Naive thymus-derived CD4-positive, alpha-beta T cell (primary cell): ENCODE measurements at regions not wholly inside any gene's neighbourhood (a gene's known extent, or its start where the extent isn't known, plus 50 kb on each side); places are given as distances from the start of the nearest gene placed in this dataset.

Experiments used
- ATAC-seq: fragments of 150-1000 bp; cut with Tn5 transposase; 2 replicates; pipeline ENCODE4 v1.10.0; 2021; ENCODE audit warnings: mild to moderate bottlenecking, moderate library complexity
- CTCF ChIA-PET: fragments of 350-600 bp; sonication (Branson Sonifier 250); formaldehyde crosslinking; loops from one replicate; lab custom pipeline; 2021; ENCODE audit warnings: antibody characterized with exemption; lab: Charles Lee
- POLR2A ChIA-PET: fragments of 350-600 bp; sonication (Branson Sonifier 250); formaldehyde crosslinking; loops from one replicate; lab custom pipeline; 2021; ENCODE audit warnings: antibody characterized with exemption, inconsistent platforms; lab: Charles Lee
- DNase-seq, 9 donors: peaks; one replicate each; pipeline versions ENCODE4 v3.0.0 to v3.0.0-alpha.2; 2020 to 2022; ENCODE audit warnings: mixed read lengths in 1 of 9
- H3K27ac ChIP-seq: one replicate; pipeline ENCODE4 v1.7.0; 2013; ENCODE audit warnings: mild to moderate bottlenecking, low read depth, low read length, moderate library complexity
- H3K27me3 ChIP-seq, 2 donors: one replicate each; pipeline ENCODE4 v1.7.0; 2013; ENCODE audit warnings: low read length in 2 of 2, mild to moderate bottlenecking in 2 of 2, moderate library complexity in 2 of 2; ENCODE audit not compliant: control insufficient read depth in 2 of 2, insufficient read depth in 2 of 2
- H3K36me3 ChIP-seq, 3 experiments: 1 replicate in 2 of 3; 2 replicates in 1 of 3; pipeline ENCODE4 v1.7.0; 2013; ENCODE audit warnings: low read length in 3 of 3, mild to moderate bottlenecking in 3 of 3, moderate library complexity in 1 of 3; ENCODE audit not compliant: insufficient read depth in 3 of 3, control insufficient read depth in 2 of 3
- H3K4me1 ChIP-seq, 2 donors: one replicate each; pipeline ENCODE4 v1.7.0; 2013; ENCODE audit warnings: low read length in 2 of 2, mild to moderate bottlenecking in 2 of 2, moderate library complexity in 1 of 2; ENCODE audit not compliant: control insufficient read depth in 2 of 2, insufficient read depth in 2 of 2
- H3K4me3 ChIP-seq: 2 replicates; pipeline ENCODE4 v1.7.0; 2013; ENCODE audit warnings: mild to moderate bottlenecking, low read length
- H3K9me3 ChIP-seq, 3 experiments: 1 replicate in 2 of 3; 2 replicates in 1 of 3; pipeline ENCODE4 v1.7.0; 2013; ENCODE audit warnings: low read length in 3 of 3; ENCODE audit not compliant: control insufficient read depth in 2 of 3
- H3K27ac Mint-ChIP-seq, 9 donors: one replicate each; pipeline ENCODE4 v1.8.0; 2020 to 2022; ENCODE audit warnings: mixed read lengths in 9 of 9, mild to moderate bottlenecking in 8 of 9, moderate library complexity in 5 of 9, inconsistent platforms in 2 of 9
- H3K27me3 Mint-ChIP-seq, 5 donors: one replicate each; pipeline ENCODE4 v1.8.0; 2021 to 2022; ENCODE audit warnings: mixed read lengths in 5 of 5, mild to moderate bottlenecking in 1 of 5
- H3K36me3 Mint-ChIP-seq, 5 donors: one replicate each; pipeline ENCODE4 v1.8.0; 2020 to 2022; ENCODE audit warnings: mixed read lengths in 5 of 5, mild to moderate bottlenecking in 3 of 5, inconsistent platforms in 1 of 5
- H3K4me1 Mint-ChIP-seq, 7 donors: one replicate each; pipeline ENCODE4 v1.8.0; 2020 to 2022; ENCODE audit warnings: mixed read lengths in 7 of 7, mild to moderate bottlenecking in 3 of 7, inconsistent platforms in 1 of 7
- H3K4me3 Mint-ChIP-seq, 10 donors: one replicate each; pipeline ENCODE4 v1.8.0; 2020 to 2022; ENCODE audit warnings: mild to moderate bottlenecking in 10 of 10, mixed read lengths in 10 of 10, moderate library complexity in 6 of 10, inconsistent platforms in 2 of 10
- H3K9me3 Mint-ChIP-seq, 11 donors: one replicate each; pipeline ENCODE4 v1.8.0; 2020 to 2022; ENCODE audit warnings: mixed read lengths in 11 of 11, mild to moderate bottlenecking in 4 of 11, inconsistent platforms in 1 of 11, moderate library complexity in 1 of 11
- intact Hi-C, 2 donors: fragments of 100-400 bp; cut with micrococcal nuclease; formaldehyde crosslinking; loops; one replicate each; pipeline ENCODE4 v1.15.1; 2023

DNA sequence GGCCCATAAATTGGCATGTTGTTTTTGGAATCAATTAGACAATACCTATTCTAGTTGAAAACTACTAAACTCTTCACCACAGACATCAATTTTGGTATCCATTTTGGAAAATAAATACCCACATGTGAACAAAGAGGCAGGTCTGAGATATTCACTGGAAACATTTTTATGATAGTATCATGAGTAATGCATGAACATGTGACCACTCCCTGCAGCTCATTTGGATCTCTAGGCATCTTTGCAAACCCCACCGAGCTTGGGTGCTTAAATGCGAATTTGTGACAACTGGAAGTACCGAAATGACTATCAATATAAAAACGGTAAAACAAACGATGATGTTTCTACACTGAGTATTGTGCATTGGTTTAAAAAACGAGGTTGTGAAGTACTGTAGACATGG lies 285.2 kb downstream of the IRF8 start:
- Mint-ChIP-seq H3K27ac (no peak overlapping the region), H3K4me3 (no peak overlapping the region), H3K9me3 (no peaks in the 10 kb centered on the region), H3K36me3 (no peaks in the 10 kb centered on the region), H3K4me1 (no peaks in the 10 kb centered on the region), H3K27me3 (peaks cover 0 to 12% (median 2%) of the 10 kb centered on the region in 5 donors)
- no peak for ATAC-seq
- no peak overlapping the region for H3K4me3 ChIP-seq
- no peaks in the 10 kb centered on the region for H3K9me3 ChIP-seq
- no peaks in the 10 kb centered on the region for H3K4me1 ChIP-seq
- H3K27ac ChIP-seq = no peak overlapping the region
- ChIA-PET POLR2A (no interaction called here), CTCF (no interaction called here)
- no peaks in the 10 kb centered on the region for H3K36me3 ChIP-seq
- no peak for DNase-seq
- no peaks in the 10 kb centered on the region for H3K27me3 ChIP-seq
- intact Hi-C loops = no loop called here

DNA sequence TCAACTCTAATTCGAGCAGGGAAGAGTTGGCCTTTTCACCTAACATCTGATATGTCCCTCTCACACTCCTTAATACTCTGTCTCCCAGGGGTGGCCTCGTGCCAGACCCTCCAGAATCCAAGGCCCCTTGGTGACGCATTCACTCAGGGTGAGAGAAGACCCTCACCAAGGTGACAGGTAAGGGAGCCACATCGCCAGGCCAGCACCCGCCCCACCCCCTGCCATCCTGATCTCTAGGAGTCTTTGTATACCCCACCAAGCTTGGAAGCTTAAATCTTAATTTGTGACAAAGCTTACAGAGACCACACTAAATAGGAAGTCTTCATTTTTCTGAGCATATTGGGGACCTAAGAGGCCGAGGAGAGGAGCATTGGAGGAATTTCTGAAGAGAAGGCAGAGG lies 286.1 kb downstream of the IRF8 start:
- ChIA-PET CTCF (no interaction called here), POLR2A (no interaction called here)
- no peak for DNase-seq

DNA sequence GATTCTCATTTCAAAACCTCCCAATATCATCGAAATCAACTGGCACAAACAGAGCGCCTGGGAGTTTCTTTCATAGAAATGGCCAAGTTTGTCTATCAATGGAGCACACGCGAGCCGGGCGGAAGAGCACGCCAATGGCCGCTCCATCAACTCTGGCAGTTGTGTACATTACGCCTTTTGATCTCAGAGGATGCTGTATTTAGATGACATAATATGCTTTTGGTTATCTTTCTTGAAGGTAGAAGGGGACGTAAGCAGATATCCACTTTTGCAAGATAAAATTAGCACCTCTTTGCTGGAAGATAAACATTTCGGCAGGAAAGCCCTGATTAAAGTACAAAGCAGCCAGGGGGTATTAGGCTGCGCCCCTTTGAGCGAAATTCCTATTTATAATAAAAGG lies 287.4 kb downstream of the IRF8 start:
- ChIA-PET CTCF (no interaction called here), POLR2A (no interaction called here)
- H3K4me3 ChIP-seq = no peak overlapping the region
- H3K27ac ChIP-seq = no peak overlapping the region
- H3K9me3 Mint-ChIP-seq = no peaks in the 10 kb centered on the region
- no peaks in the 10 kb centered on the region for H3K36me3 Mint-ChIP-seq
- no peaks in the 10 kb centered on the region for H3K27me3 ChIP-seq
- no peaks in the 10 kb centered on the region for H3K36me3 ChIP-seq
- H3K27me3 Mint-ChIP-seq = peaks cover 0 to 17% (median 11%) of the 10 kb centered on the region in 5 donors
- no peak for ATAC-seq
- no peaks in the 10 kb centered on the region for H3K4me1 Mint-ChIP-seq
- H3K9me3 ChIP-seq = no peaks in the 10 kb centered on the region
- H3K4me3 Mint-ChIP-seq = no peak overlapping the region
- H3K27ac Mint-ChIP-seq = no peak overlapping the region
- no peak for DNase-seq
- no peaks in the 10 kb centered on the region for H3K4me1 ChIP-seq
- intact Hi-C loops = no loop called here

More for the DNA sequence above, 286.1 kb downstream of the IRF8 start:
- Mint-ChIP-seq H3K4me3 (no peak overlapping the region), H3K36me3 (no peaks in the 10 kb centered on the region), H3K9me3 (no peaks in the 10 kb centered on the region), H3K27ac (no peak overlapping the region), H3K4me1 (no peaks in the 10 kb centered on the region), H3K27me3 (peaks cover 0 to 12% (median 5%) of the 10 kb centered on the region in 5 donors)
- no peak overlapping the region for H3K4me3 ChIP-seq
- no peak overlapping the region for H3K27ac ChIP-seq
- H3K36me3 ChIP-seq = no peaks in the 10 kb centered on the region
- no peaks in the 10 kb centered on the region for H3K27me3 ChIP-seq
- no peak for ATAC-seq
- H3K9me3 ChIP-seq = no peaks in the 10 kb centered on the region
- H3K4me1 ChIP-seq = no peaks in the 10 kb centered on the region
- intact Hi-C loops = no loop called here

DNA sequence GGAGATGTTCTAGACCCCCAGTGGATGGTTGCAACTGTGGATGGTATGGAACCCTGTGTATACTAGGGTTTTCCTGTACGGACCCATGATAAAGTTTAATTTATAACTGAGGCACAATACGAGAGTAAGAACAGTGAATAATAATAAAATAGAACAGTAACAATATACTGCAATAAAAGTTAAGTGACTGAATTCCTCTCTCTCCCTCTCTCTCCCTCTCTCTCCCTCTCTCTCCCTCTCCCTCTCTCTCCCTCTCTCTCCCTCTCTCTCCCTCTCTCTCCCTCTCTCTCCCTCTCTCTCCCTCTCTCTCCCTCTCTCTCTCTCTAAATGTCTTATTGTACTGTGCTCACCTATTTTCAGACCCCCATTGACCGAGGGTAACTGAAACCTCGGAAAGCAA lies 291.0 kb downstream of the IRF8 start:
- no peak overlapping the region for H3K4me3 Mint-ChIP-seq
- Histone ChIP-seq H3K9me3 (no peaks in the 10 kb centered on the region), H3K36me3 (no peaks in the 10 kb centered on the region), H3K4me1 (no peaks in the 10 kb centered on the region), H3K27ac (no peak overlapping the region), H3K4me3 (no peak overlapping the region), H3K27me3 (no peaks in the 10 kb centered on the region)
- DNase-seq (no peak), ATAC-seq (no peak)
- H3K9me3 Mint-ChIP-seq = no peaks in the 10 kb centered on the region
- H3K27me3 Mint-ChIP-seq = peaks cover 22 to 44% (median 32%) of the 10 kb centered on the region in 5 donors
- CTCF ChIA-PET = no interaction called here
- H3K4me1 Mint-ChIP-seq = no peaks in the 10 kb centered on the region
- POLR2A ChIA-PET = no interaction called here
- intact Hi-C loops = no loop called here
- H3K27ac Mint-ChIP-seq = no peak overlapping the region
- H3K36me3 Mint-ChIP-seq = no peaks in the 10 kb centered on the region

DNA sequence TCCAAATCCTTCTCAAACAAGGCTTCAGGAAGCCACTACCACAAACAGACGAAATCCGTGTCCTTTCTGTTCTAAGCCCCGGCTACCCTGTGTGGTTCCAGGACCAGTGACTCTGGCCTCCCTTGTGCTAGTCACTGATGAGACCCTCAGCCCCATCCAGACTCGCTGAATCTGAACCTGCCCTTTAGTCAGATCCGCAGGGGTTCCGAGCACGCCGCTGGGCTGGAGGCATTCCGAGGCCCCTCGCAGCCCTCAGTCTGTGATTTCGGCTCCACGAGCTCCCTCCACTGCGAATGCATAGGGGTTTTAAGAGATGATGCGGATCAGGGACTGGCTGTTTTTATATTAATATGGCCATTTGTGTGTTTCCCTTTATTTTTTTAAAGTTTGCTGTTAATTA lies 292.7 kb downstream of the IRF8 start:
- H3K27me3 Mint-ChIP-seq = peaks cover 28 to 60% (median 41%) of the 10 kb centered on the region in 5 donors
- no peaks in the 10 kb centered on the region for H3K4me1 ChIP-seq
- no peak for ATAC-seq
- H3K4me3 ChIP-seq = no peak overlapping the region
- ChIA-PET CTCF (no interaction called here), POLR2A (no interaction called here)
- H3K9me3 Mint-ChIP-seq = no peaks in the 10 kb centered on the region
- no peaks in the 10 kb centered on the region for H3K36me3 Mint-ChIP-seq
- no peak overlapping the region for H3K27ac Mint-ChIP-seq
- H3K4me1 Mint-ChIP-seq = no peaks in the 10 kb centered on the region
- no peak overlapping the region for H3K27ac ChIP-seq
- no peak overlapping the region for H3K4me3 Mint-ChIP-seq
- H3K36me3 ChIP-seq = no peaks in the 10 kb centered on the region
- no peak for DNase-seq
- peaks cover 0 to 3% of the 10 kb centered on the region in 2 donors for H3K27me3 ChIP-seq
- intact Hi-C loops = no loop called here
- H3K9me3 ChIP-seq = no peaks in the 10 kb centered on the region

DNA sequence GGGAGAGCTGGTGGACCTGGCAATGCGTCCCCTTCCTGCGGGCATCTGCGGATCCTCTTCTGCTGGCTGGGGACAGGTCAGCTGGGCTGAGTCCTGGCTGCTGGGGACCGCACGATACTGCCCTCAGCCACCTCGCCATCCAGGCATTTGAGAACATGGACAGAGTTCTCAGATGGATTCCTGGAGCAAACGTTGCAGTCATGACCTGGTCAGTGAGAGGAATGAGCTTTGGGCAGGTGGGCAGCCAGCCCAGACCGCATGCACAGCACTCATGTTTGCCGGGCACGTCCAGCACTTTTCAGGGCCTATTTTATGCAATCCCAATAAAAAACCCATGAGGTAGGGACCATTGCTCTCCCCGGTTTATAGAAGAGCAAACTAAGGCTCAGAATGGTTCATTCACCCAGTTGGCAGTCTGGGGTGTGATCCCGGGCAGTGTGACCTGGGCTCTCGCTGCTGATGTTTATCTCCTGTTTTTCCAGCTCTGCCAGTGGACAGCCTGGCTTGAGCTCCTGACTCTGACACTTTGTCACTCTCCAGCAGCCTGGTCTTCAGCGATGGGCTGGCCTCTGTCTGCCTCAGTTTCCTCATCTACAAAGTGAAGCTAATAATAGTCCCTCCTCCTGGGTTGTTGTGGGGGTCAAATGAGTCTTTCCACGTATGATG lies 294.7 kb downstream of the IRF8 start:
- H3K4me3 Mint-ChIP-seq = no peak overlapping the region
- no peak overlapping the region for H3K27ac ChIP-seq
- POLR2A ChIA-PET = no interaction called here
- H3K4me3 ChIP-seq = no peak overlapping the region
- no peaks in the 10 kb centered on the region for H3K9me3 Mint-ChIP-seq
- no peaks in the 10 kb centered on the region for H3K4me1 Mint-ChIP-seq
- H3K4me1 ChIP-seq = no peaks in the 10 kb centered on the region
- H3K27me3 ChIP-seq = peaks cover 0 to 3% of the 10 kb centered on the region in 2 donors
- DNase-seq (no peak), ATAC-seq (no peak)
- no peak overlapping the region for H3K27ac Mint-ChIP-seq
- no peaks in the 10 kb centered on the region for H3K36me3 ChIP-seq
- peaks cover 47 to 71% (median 61%) of the 10 kb centered on the region in 5 donors for H3K27me3 Mint-ChIP-seq
- intact Hi-C loops = no loop called here
- H3K9me3 ChIP-seq = no peaks in the 10 kb centered on the region
- H3K36me3 Mint-ChIP-seq = no peaks in the 10 kb centered on the region
- CTCF ChIA-PET = no interaction called here

DNA sequence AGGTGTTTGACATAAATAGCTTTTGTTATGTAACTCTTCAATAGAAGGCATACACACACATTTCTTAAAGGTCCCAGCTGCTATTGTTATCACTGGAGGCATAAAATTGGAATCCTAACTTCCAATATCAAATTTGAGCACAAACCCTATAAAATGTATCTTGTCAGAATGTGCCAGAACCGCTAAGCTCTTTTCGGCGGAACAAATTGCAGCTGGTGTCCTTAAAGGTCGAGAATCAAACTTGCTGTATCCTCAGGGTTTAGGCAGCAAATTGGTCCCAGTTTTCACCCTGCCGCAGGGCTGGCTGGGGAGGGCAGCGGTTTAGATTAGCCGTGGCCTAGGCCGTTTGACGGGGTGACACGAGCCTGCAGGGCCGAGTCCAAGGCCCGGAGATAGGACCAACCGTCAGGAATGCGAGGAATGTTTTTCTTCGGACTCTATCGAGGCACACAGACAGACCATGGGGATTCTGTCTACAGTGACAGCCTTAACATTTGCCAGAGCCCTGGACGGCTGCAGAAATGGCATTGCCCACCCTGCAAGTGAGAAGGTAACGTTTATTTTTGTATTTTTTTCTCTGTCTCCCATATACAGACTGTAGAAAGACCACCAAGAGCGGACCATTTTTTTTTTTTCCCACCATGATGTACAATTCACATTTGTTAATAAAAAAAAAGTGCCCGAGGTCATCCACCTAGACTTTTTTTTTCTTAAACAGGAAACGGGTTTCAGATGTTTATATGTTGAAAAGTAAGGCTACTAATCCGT lies 297.1 kb downstream of the IRF8 start:
- ATAC-seq (no peak), DNase-seq (no peak)
- POLR2A ChIA-PET = no interaction called here
- H3K4me3 ChIP-seq = no peak overlapping the region
- Mint-ChIP-seq H3K4me1 (no peaks in the 10 kb centered on the region), H3K9me3 (peaks cover 0 to 2% (median 0%) of the 10 kb centered on the region in 11 donors), H3K27me3 (peaks cover 60 to 85% (median 76%) of the 10 kb centered on the region in 5 donors), H3K27ac (no peak overlapping the region), H3K4me3 (no peak overlapping the region), H3K36me3 (no peaks in the 10 kb centered on the region)
- no peaks in the 10 kb centered on the region for H3K9me3 ChIP-seq
- no peak overlapping the region for H3K27ac ChIP-seq
- no peaks in the 10 kb centered on the region for H3K4me1 ChIP-seq
- peaks cover 0 to 3% of the 10 kb centered on the region in 2 donors for H3K27me3 ChIP-seq
- intact Hi-C loops = no loop called here
- H3K36me3 ChIP-seq = no peaks in the 10 kb centered on the region
- CTCF ChIA-PET = no interaction called here
